ENCODE measurements at regions not wholly inside any gene's neighbourhood (a gene's known extent, or its start where the extent isn't known, plus 50 kb on each side); places are given as distances from the start of the nearest gene placed in this dataset.

DNA sequence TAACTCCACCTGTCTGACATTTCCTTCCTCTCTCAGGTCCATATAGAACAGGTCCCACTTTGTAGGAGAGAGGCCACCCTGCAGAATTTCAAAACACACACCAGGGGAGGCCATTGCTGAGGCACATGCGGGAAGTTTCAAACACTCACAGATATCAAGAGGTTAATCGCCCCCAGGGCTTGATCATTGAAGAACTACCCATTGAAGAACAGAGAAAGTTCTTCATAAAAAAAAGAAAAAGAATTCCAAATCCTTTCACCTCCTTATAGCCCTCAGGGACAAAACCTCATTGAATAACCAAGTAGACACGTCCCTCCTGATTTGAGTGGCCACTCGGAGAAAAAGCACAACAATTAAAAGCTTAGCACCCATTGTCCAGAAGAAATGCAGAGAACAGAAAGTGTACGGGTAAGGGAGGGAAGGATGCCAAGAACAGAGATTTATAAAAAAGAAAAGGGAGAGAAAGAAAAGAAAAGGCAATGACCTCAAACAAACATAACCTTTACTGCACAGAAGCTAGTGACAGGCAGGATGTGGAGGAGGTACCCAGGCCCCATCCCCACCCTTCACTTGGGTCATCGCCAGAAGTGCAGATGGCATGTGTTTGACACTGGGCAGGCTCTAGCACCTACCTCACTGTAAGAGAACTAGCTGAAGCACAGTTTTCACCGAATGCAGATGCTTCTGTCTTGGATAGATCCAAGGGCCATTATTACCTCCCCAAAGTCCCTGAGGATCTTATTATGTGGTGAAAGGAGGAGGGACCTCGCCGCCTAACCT is 112.3 kb upstream of the HES1 start:
- Histone ChIP-seq H3K4me3 (no peak overlapping the region), H3K27me3 (replicated peaks in 1 of 7) (no peaks in the 10 kb centered on the region), H3K36me3 (no peaks in the 10 kb centered on the region), H3K9me3 (no peaks in the 10 kb centered on the region), H3K4me1 (no peaks in the 10 kb centered on the region), H3K27ac (no peak overlapping the region)
- TF ChIP-seq POLR2A (IDR thresholded peaks at IDR 0.05) (no peak), POLR2AphosphoS5 (IDR thresholded peaks at IDR 0.05) (no peak), CTCF (IDR thresholded peaks at IDR 0.05 in 8 of 11, conservative IDR thresholded peaks at IDR 0.05 in 3 of 11) (no peak)
- DNase-seq, result no peak
- intact Hi-C loops (cut with DNase I; ENCODE audit: low total_unique reads), result no loop called here
- WGBS, 5 donors, result 76 to 84% (median 77%) methylated on average over 9 of the region's 9 CpGs

DNA sequence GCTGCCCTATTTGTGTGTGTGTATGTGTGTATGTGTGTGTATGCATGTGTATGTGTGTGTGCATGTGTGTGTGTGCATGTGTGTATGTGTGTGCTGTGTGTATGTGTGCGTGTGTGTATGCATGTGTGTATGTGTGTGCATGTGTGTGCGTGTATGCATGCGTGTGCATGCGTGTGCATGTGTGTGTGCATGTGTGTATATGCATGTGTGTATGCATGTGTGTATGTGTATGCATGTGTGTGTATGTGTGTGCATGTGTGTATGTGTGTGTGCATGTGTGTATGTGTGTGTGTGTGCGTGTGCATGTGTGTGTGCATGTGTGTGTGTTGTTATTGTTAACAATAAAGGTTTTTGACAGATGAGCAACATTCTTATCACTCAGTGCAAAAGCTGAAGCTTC is 110.8 kb upstream of the HES1 start:
- H3K36me3 ChIP-seq, result no peaks in the 10 kb centered on the region
- DNase-seq, result no peak
- H3K4me3 ChIP-seq, result no peak overlapping the region
- H3K4me1 ChIP-seq, result no peaks in the 10 kb centered on the region
- TF ChIP-seq POLR2AphosphoS5 (IDR thresholded peaks at IDR 0.05) (no peak), CTCF (IDR thresholded peaks at IDR 0.05 in 8 of 11, conservative IDR thresholded peaks at IDR 0.05 in 3 of 11) (no peak), POLR2A (IDR thresholded peaks at IDR 0.05) (no peak)
- 70 to 93% (median 86%) methylated on average over 5 of the region's 5 CpGs for WGBS, 5 donors
- H3K27ac ChIP-seq, result no peak overlapping the region
- no peaks in the 10 kb centered on the region for H3K9me3 ChIP-seq
- no peaks in the 10 kb centered on the region for H3K27me3 ChIP-seq (replicated peaks in 1 of 7)
- intact Hi-C loops (cut with DNase I; ENCODE audit: low total_unique reads), result no loop called here

GRCh38 chr3:194025951-194026350 is 110.0 kb upstream of the HES1 start:
- no peaks in the 10 kb centered on the region for H3K4me1 ChIP-seq
- intact Hi-C loops (cut with DNase I; ENCODE audit: low total_unique reads), result no loop called here
- 74 to 89% (median 80%) methylated on average over 3 of the region's 3 CpGs for WGBS, 5 donors
- no peak for TF ChIP-seq POLR2AphosphoS5 (IDR thresholded peaks at IDR 0.05)
- no peak for TF ChIP-seq CTCF (IDR thresholded peaks at IDR 0.05 in 8 of 11, conservative IDR thresholded peaks at IDR 0.05 in 3 of 11)
- TF ChIP-seq POLR2A (IDR thresholded peaks at IDR 0.05), result no peak
- no peaks in the 10 kb centered on the region for H3K36me3 ChIP-seq
- H3K27ac ChIP-seq, result no peak overlapping the region
- no peak overlapping the region for H3K4me3 ChIP-seq
- H3K27me3 ChIP-seq (replicated peaks in 1 of 7), result no peaks in the 10 kb centered on the region
- no peak for DNase-seq
- no peaks in the 10 kb centered on the region for H3K9me3 ChIP-seq

- no peak overlapping the region for H3K27ac ChIP-seq
- H3K36me3 ChIP-seq, result no peaks in the 10 kb centered on the region
- no peaks in the 10 kb centered on the region for H3K9me3 ChIP-seq
- no peak overlapping the region for H3K4me3 ChIP-seq
- no peaks in the 10 kb centered on the region for H3K27me3 ChIP-seq (replicated peaks in 1 of 7)
- TF ChIP-seq POLR2A (IDR thresholded peaks at IDR 0.05), result no peak
- TF ChIP-seq POLR2AphosphoS5 (IDR thresholded peaks at IDR 0.05), result no peak
- no peak for TF ChIP-seq CTCF (IDR thresholded peaks at IDR 0.05 in 8 of 11, conservative IDR thresholded peaks at IDR 0.05 in 3 of 11)
- 78 to 93% (median 83%) methylated on average over 2 of the region's 2 CpGs for WGBS, 5 donors
- intact Hi-C loops (cut with DNase I; ENCODE audit: low total_unique reads), result no loop called here
- DNase-seq, result no peak
- H3K4me1 ChIP-seq, result peaks cover 0 to 16% (median 13%) of the 10 kb centered on the region in 6 donors
Observed at GRCh38 chr3:194028434-194029004, 107.4 kb upstream of the HES1 start.
